Smooth muscle cell (in vitro differentiated cells): ENCODE measurements at regions not wholly inside any gene's neighbourhood (a gene's known extent, or its start where the extent isn't known, plus 50 kb on each side); places are given as distances from the start of the nearest gene placed in this dataset.
A peak's percentile ranks its signal among the peaks of the same experiment; 100 is the strongest.

Experiments
- DNase-seq: peaks from one replicate; lab custom pipeline; 2025; ENCODE audit not compliant: unreplicated experiment; lab: John Stamatoyannopoulos, UW
- H2AFZ ChIP-seq: fragments of 200-600 bp; sonication (generic); 2 replicates; pipeline ENCODE4 v1.6.0; 2016; ENCODE audit warnings: antibody characterized with exemption, low read depth, mild to moderate bottlenecking
- H3F3A ChIP-seq: fragments of 200-600 bp; sonication (generic); 2 replicates; pipeline ENCODE4 v1.6.0; 2017; ENCODE audit warnings: antibody characterized with exemption, low read depth
- H3K27ac ChIP-seq: fragments of 200-600 bp; sonication (generic); 2 replicates; pipeline ENCODE4 v1.5.1; 2016; ENCODE audit warnings: low read depth, mild to moderate bottlenecking
- H3K27me3 ChIP-seq: fragments of 200-600 bp; sonication (generic); 2 replicates; pipeline ENCODE4 v1.6.1; 2016; ENCODE audit warnings: low read depth, mild to moderate bottlenecking
- H3K36me3 ChIP-seq: fragments of 200-600 bp; sonication (generic); 2 replicates; pipeline ENCODE4 v1.5.1; 2016; ENCODE audit warnings: low read depth
- H3K4me1 ChIP-seq: fragments of 200-600 bp; sonication (generic); 2 replicates; pipeline ENCODE4 v1.5.1; 2016; ENCODE audit warnings: low read depth
- H3K4me2 ChIP-seq: fragments of 200-600 bp; sonication (generic); 2 replicates; pipeline ENCODE4 v1.6.0; 2016; ENCODE audit warnings: mild to moderate bottlenecking
- H3K4me3 ChIP-seq: fragments of 200-600 bp; sonication (generic); 2 replicates; pipeline ENCODE4 v1.5.1; 2016; ENCODE audit warnings: mild to moderate bottlenecking
- H3K79me2 ChIP-seq: fragments of 200-600 bp; sonication (generic); 2 replicates; pipeline ENCODE4 v1.6.0; 2016; ENCODE audit warnings: low read depth, mild to moderate bottlenecking
- H3K9ac ChIP-seq: fragments of 200-600 bp; sonication (generic); 2 replicates; pipeline ENCODE4 v1.6.0; 2016; ENCODE audit warnings: low read depth
- H3K9me3 ChIP-seq: fragments of 200-600 bp; sonication (generic); replicated peaks from 2 replicates; pipeline ENCODE4 v1.5.1; 2016; ENCODE audit warnings: low read depth
- H4K20me1 ChIP-seq: fragments of 200-600 bp; sonication (generic); 2 replicates; pipeline ENCODE4 v1.6.0; 2016; ENCODE audit warnings: low read depth
- WGBS: methylation state at CpG from one replicate; pipeline ENCODE4 v1.1.7; 2016; ENCODE audit warnings: low lambda C conversion rate; 5-methylcytosine and 5-hydroxymethylcytosine counted together
- TF ChIP-seq, protein P1 (sequence below): fragments of 200-600 bp; sonication (generic); IDR thresholded peaks from 2 replicates; pipeline ENCODE4 v1.5.1; 2017; ENCODE audit warnings: borderline replicate concordance, mild to moderate bottlenecking, antibody characterized with exemption; ENCODE audit not compliant: insufficient read depth, poor library complexity, severe bottlenecking

DNA sequence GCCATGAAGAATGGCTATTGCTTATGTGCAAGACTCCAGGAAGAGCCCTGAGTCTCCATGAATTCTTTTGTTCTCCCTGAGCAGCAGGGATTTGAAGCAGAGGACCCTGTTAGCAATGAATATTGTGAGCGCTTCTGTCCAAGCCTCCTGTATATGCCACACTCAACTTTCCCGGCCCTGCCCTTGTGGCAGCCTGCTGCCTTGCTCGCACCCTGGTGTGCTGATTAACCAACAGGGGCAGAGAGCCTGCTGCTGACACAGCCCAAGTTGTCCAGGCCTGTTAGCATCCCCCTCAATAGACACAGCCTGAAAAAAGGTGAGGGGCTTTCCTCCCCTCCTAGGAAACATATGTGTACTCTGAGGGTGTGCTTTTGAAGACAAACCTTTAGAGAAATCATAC, 131.4 kb downstream of the BMP2 start:
- H3K4me3 ChIP-seq, result no peak overlapping the region
- 86% methylated on average over 3 of the region's 3 CpGs for WGBS

GRCh38 chr20:6906871-6907270, 139.4 kb downstream of the BMP2 start:
- peaks cover 33% of the 10 kb centered on the region for H3K4me1 ChIP-seq
- H3K27ac ChIP-seq, result no peak overlapping the region
- H3K4me3 ChIP-seq, result no peak overlapping the region
- TF ChIP-seq, protein P1, sequence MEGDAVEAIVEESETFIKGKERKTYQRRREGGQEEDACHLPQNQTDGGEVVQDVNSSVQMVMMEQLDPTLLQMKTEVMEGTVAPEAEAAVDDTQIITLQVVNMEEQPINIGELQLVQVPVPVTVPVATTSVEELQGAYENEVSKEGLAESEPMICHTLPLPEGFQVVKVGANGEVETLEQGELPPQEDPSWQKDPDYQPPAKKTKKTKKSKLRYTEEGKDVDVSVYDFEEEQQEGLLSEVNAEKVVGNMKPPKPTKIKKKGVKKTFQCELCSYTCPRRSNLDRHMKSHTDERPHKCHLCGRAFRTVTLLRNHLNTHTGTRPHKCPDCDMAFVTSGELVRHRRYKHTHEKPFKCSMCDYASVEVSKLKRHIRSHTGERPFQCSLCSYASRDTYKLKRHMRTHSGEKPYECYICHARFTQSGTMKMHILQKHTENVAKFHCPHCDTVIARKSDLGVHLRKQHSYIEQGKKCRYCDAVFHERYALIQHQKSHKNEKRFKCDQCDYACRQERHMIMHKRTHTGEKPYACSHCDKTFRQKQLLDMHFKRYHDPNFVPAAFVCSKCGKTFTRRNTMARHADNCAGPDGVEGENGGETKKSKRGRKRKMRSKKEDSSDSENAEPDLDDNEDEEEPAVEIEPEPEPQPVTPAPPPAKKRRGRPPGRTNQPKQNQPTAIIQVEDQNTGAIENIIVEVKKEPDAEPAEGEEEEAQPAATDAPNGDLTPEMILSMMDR, result no peak
- H3K9ac ChIP-seq, result no peak overlapping the region
- no peaks in the 10 kb centered on the region for H3K36me3 ChIP-seq
- H3K9me3 ChIP-seq, result no peaks in the 10 kb centered on the region
- H2AFZ ChIP-seq, result no peak overlapping the region
- H3K27me3 ChIP-seq, result no peaks in the 10 kb centered on the region
- H3F3A ChIP-seq, result no peaks in the 10 kb centered on the region
- WGBS, result 61% methylated on average over 2 of the region's 2 CpGs
- no peaks in the 10 kb centered on the region for H3K79me2 ChIP-seq
- H4K20me1 ChIP-seq, result no peaks in the 10 kb centered on the region
- no peak overlapping the region for H3K4me2 ChIP-seq
- no peak for DNase-seq

More for the DNA sequence above, 131.4 kb downstream of the BMP2 start:
- Histone ChIP-seq H3K4me1 (peaks cover 25% of the 10 kb centered on the region), H3K4me2 (no peak overlapping the region), H2AFZ (no peak overlapping the region), H3K36me3 (no peaks in the 10 kb centered on the region), H3K9me3 (no peaks in the 10 kb centered on the region), H3K9ac (no peak overlapping the region), H4K20me1 (no peaks in the 10 kb centered on the region), H3K79me2 (no peaks in the 10 kb centered on the region), H3K27me3 (no peaks in the 10 kb centered on the region), H3F3A (no peaks in the 10 kb centered on the region), H3K27ac (no peak overlapping the region)
- DNase-seq, result no peak
- TF ChIP-seq, protein P1, result no peak

DNA sequence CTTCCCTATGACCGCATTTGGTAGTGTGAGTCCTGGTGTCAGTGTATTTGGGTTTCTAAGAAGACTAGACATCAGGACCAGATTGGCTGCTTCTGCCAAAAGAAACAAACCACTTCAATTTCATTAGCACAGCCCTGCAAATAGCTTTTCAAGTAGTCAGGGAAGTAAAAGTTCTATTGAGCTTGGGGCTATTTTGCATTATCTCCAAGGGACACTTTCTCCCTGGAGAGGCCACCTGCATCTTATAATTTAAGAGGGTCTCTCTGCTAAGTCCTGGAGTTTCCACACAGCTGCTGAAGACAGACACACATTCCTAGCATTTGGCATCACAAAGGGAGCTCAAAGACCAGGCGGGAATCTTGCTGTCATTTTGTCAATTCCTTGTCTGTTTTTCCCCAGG, 141.2 kb downstream of the BMP2 start:
- no peaks in the 10 kb centered on the region for H3K79me2 ChIP-seq

DNA sequence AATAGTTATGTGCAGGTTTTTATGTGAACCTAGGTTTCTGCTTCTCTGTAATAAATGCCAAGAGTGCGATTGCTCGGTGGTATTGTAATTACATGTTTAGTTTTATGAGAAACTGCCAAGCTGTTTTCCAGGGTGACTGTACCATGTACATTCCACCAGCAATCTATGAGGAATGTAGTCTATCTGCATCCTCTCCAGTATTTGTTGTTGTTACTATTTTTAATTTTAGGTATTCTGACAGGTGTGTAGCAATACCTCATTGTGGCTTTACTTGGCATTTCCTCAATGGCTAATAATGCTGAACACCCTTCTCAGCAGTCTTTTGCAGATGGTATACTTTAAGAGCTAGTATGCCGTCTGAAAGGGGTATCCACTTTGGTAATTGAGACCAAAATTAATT, 142.1 kb downstream of the BMP2 start:
- Histone ChIP-seq H3K9me3 (no peaks in the 10 kb centered on the region), H3K4me1 (peaks cover 33% of the 10 kb centered on the region), H4K20me1 (no peaks in the 10 kb centered on the region), H3F3A (no peaks in the 10 kb centered on the region), H2AFZ (no peak overlapping the region), H3K36me3 (no peaks in the 10 kb centered on the region), H3K4me2 (no peak overlapping the region), H3K27ac (peak overlapping the region; percentile 37), H3K9ac (no peak overlapping the region), H3K27me3 (no peaks in the 10 kb centered on the region), H3K79me2 (no peaks in the 10 kb centered on the region), H3K4me3 (no peak overlapping the region)
- WGBS, result 65% methylated on average over 3 of the region's 3 CpGs
- DNase-seq, result no peak
- TF ChIP-seq, protein P1, result no peak

More for the DNA sequence above, 141.2 kb downstream of the BMP2 start:
- Histone ChIP-seq H3K4me3 (no peak overlapping the region), H2AFZ (no peak overlapping the region), H3K27me3 (no peaks in the 10 kb centered on the region), H3K4me1 (peaks cover 33% of the 10 kb centered on the region), H4K20me1 (no peaks in the 10 kb centered on the region), H3K27ac (peak overlapping the region; percentile 37), H3K9ac (no peak overlapping the region), H3F3A (no peaks in the 10 kb centered on the region), H3K4me2 (no peak overlapping the region), H3K36me3 (no peaks in the 10 kb centered on the region), H3K9me3 (no peaks in the 10 kb centered on the region)
- 28% methylated on average over 2 of the region's 2 CpGs for WGBS
- no peak for DNase-seq
- TF ChIP-seq, protein P1, result no peak
